ENCODE measurements at regions not wholly inside any gene's neighbourhood (a gene's known extent, or its start where the extent isn't known, plus 50 kb on each side); places are given as distances from the start of the nearest gene placed in this dataset.

DNA sequence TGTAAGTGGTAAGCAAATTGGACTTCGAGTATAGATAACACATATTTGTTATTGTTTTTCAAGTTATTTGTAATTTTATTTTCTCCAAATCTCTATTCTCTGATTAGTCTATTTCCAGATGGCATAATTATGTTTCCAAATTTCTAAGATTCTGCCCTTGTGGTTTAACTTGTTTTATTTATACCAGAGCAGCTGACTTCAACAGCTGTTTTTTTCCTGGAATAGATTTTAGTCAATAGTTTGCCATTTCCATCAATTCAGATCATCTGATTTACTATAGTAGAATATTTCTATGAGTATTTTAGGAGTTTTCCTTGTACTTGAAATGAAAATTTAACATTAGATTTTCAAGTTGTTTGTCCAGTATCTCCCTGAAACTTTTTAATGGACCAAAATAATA lies 848.7 kb upstream of the MIR17HG start:
- dilution Hi-C loops (cut with HindIII; ENCODE audit: low sequenced_read_pairs, unreplicated experiment), result no loop called here

More for the DNA sequence above, 848.7 kb upstream of the MIR17HG start:
- H2AFZ ChIP-seq (replicated peaks; ENCODE audit: low read length, poor library complexity), result no peak overlapping the region
- no peak overlapping the region for H4K5ac ChIP-seq (ENCODE audit: low read depth, low read length)
- intact Hi-C loops (cut with micrococcal nuclease), result no loop called here
- no peak overlapping the region for H2BK120ac ChIP-seq (ENCODE audit: low read depth, low read length)
- no peak overlapping the region for H2BK5ac ChIP-seq (ENCODE audit: low read depth, low read length, poor library complexity, severe bottlenecking)
- CTCF ChIA-PET, result no interaction called here
- no peak overlapping the region for H3K23ac ChIP-seq (ENCODE audit: low read depth, low read length)
- H3K4ac ChIP-seq (ENCODE audit: low read depth, low read length), result no peak overlapping the region
- H3K4me2 ChIP-seq (ENCODE audit: low read depth, low read length), result no peak overlapping the region
- H3K18ac ChIP-seq (ENCODE audit: low read depth, low read length), result no peak overlapping the region
- H2BK15ac ChIP-seq (ENCODE audit: low read depth, low read length), result no peak overlapping the region
- no peak overlapping the region for H4K8ac ChIP-seq (ENCODE audit: low read depth in 2 of 2, low read length in 2 of 2)
- H3K9me1 ChIP-seq (ENCODE audit: insufficient read depth, low read length), result no peaks in the 10 kb centered on the region
- H4K91ac ChIP-seq (ENCODE audit: insufficient read depth, low read depth, low read length), result no peak overlapping the region
- in situ Hi-C loops (cut with MboI; ENCODE audit: low sequenced_read_pairs), result no loop called here
- no peak overlapping the region for H2AK5ac ChIP-seq (ENCODE audit: low read depth, low read length)
- no peaks in the 10 kb centered on the region for H3K4me1 ChIP-seq (ENCODE audit: control insufficient read depth, insufficient read depth, low read length)
- no peaks in the 10 kb centered on the region for H4K20me1 ChIP-seq (ENCODE audit: insufficient read depth, low read length)
- DNase-seq (no peak), ATAC-seq (ENCODE audit: low read depth) (no peak)
- no peak overlapping the region for H2AK9ac ChIP-seq (replicated peaks; ENCODE audit: low read depth, low read length, poor library complexity)
- no peaks in the 10 kb centered on the region for H3K36me3 ChIP-seq (ENCODE audit: control insufficient read depth, insufficient read depth, low read length)
- no peaks in the 10 kb centered on the region for H3K79me1 ChIP-seq (ENCODE audit: low read depth in 1 of 2, low read length in 2 of 2)
- no TSS peak for BruUV-seq (replicated peaks)
- H3K4me3 ChIP-seq (ENCODE audit: insufficient read depth, low read depth, low read length), result no peak overlapping the region
- no CpG with 5 or more reads among the region's 1 CpG for WGBS, 2 experiments (ENCODE audit: extremely low coverage in 2 of 2, insufficient read length in 1 of 2)
- H3K27me3 ChIP-seq (ENCODE audit: control insufficient read depth, insufficient read depth, low read length), result no peaks in the 10 kb centered on the region
- H3K27ac ChIP-seq (ENCODE audit: insufficient read depth, low read length), result no peak overlapping the region
- no peak overlapping the region for H3K56ac ChIP-seq (ENCODE audit: extremely low read depth, insufficient read depth, low read length)
- H3K9me3 ChIP-seq (ENCODE audit: control insufficient read depth, insufficient read depth, low read length), result no peaks in the 10 kb centered on the region
- H3K9ac ChIP-seq (ENCODE audit: low read depth, low read length), result no peak overlapping the region
- TF ChIP-seq RCOR1 (IDR thresholded peaks at IDR 0.05; ENCODE audit: insufficient replicate concordance, low read length) (no peak), SMC3 (IDR thresholded peaks at IDR 0.05; ENCODE audit: low read depth, low read length) (no peak)
- POLR2A ChIA-PET (ENCODE audit: unreplicated experiment), result no interaction called here
- no peak overlapping the region for H2BK20ac ChIP-seq (ENCODE audit: low read depth, low read length)
- no peak overlapping the region for H3K14ac ChIP-seq (replicated peaks; ENCODE audit: low read depth, low read length)

Data from IMR-90 (cell line).